ENCODE measurements at regions not wholly inside any gene's neighbourhood (a gene's known extent, or its start where the extent isn't known, plus 50 kb on each side); places are given as distances from the start of the nearest gene placed in this dataset.

DNA sequence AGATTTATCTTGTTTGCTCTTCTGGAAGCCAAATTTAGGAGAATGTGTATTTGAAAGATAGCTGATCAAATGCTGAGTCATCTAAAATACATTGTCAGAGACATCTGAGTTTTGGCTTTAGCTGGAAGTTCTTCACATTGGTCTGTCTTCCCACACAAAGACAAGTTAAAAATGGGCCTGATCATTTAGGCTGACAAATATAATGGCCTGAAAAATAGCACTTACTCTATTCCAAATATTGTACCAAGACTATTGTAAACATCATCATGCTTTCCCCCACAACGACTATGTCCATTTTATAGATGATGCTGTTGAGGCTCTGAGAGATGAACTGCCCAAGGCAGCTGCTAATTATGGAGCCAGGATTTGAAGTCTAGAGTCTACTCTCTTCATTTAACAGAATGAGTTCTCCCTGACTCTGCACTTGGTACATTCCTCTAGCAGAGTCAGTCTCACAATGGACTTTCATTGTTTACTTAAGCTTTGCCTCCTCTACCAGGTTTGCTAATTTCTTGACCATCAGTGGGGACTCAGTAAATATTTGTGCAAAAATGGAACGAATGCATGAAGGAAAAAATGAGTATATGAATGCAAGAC is 619.4 kb upstream of the KLF4 start:
- TF ChIP-seq POLR2A (IDR thresholded peaks at IDR 0.05) (no peak), CTCF (IDR thresholded peaks at IDR 0.05) (no peak)

Measured in right lobe of liver (tissue), 4 donors.